HG03159 (cell line): ENCODE measurements at regions not wholly inside any gene's neighbourhood (a gene's known extent, or its start where the extent isn't known, plus 50 kb on each side); places are given as distances from the start of the nearest gene placed in this dataset.

Experiments
- ATAC-seq: cut with Tn5 transposase; IDR thresholded peaks from one replicate; pipeline ENCODE4 v1.9.1; 2021; ENCODE audit warnings: mild to moderate bottlenecking, moderate library complexity; ENCODE audit not compliant: unreplicated experiment

GRCh38 chr4:20577702-20578101, 122.6 kb upstream of the PACRGL start:
- no peak for ATAC-seq

- ATAC-seq, result no peak
Observed at GRCh38 chr4:20580907-20581306, 119.4 kb upstream of the PACRGL start.

- ATAC-seq, result no peak
Observed at GRCh38 chr4:20589436-20589835, 110.8 kb upstream of the PACRGL start.

GRCh38 chr4:20590849-20591248, 109.4 kb upstream of the PACRGL start:
- no peak for ATAC-seq

GRCh38 chr4:20591571-20591970, 108.7 kb upstream of the PACRGL start:
- ATAC-seq, result no peak

GRCh38 chr4:20592013-20592412, 108.2 kb upstream of the PACRGL start:
- ATAC-seq, result no peak

- ATAC-seq, result no peak
Observed at GRCh38 chr4:20592663-20593062, 107.6 kb upstream of the PACRGL start.

GRCh38 chr4:20598626-20599025, 101.6 kb upstream of the PACRGL start:
- ATAC-seq, result no peak

- ATAC-seq, result no peak
Observed at GRCh38 chr4:20603671-20604313, 96.5 kb upstream of the PACRGL start.

- no peak for ATAC-seq
Observed at GRCh38 chr4:20612313-20612712, 87.9 kb upstream of the PACRGL start.

GRCh38 chr4:20614816-20615215, 85.4 kb upstream of the PACRGL start:
- ATAC-seq, result no peak

- no peak for ATAC-seq
Observed at GRCh38 chr4:20615486-20616260, 84.6 kb upstream of the PACRGL start.

- ATAC-seq, result no peak
Observed at GRCh38 chr4:20616313-20616712, 83.9 kb upstream of the PACRGL start.

- no peak for ATAC-seq
Observed at GRCh38 chr4:20616848-20617247, 83.4 kb upstream of the PACRGL start.

- ATAC-seq, result no peak
Observed at GRCh38 chr4:20617678-20618396, 82.4 kb upstream of the PACRGL start.

GRCh38 chr4:20618731-20619130, 81.5 kb upstream of the PACRGL start:
- ATAC-seq, result no peak

GRCh38 chr4:20621476-20621875, 78.8 kb upstream of the PACRGL start:
- ATAC-seq, result no peak

GRCh38 chr4:20622701-20623100, 77.6 kb upstream of the PACRGL start:
- no peak for ATAC-seq

GRCh38 chr4:20623939-20624338, 76.3 kb upstream of the PACRGL start:
- ATAC-seq, result no peak

- no peak for ATAC-seq
Observed at GRCh38 chr4:20624793-20625374, 75.4 kb upstream of the PACRGL start.

- ATAC-seq, result no peak
Observed at GRCh38 chr4:20625426-20625825, 74.8 kb upstream of the PACRGL start.
